ENCODE measurements at regions not wholly inside any gene's neighbourhood (a gene's known extent, or its start where the extent isn't known, plus 50 kb on each side); places are given as distances from the start of the nearest gene placed in this dataset.

DNA sequence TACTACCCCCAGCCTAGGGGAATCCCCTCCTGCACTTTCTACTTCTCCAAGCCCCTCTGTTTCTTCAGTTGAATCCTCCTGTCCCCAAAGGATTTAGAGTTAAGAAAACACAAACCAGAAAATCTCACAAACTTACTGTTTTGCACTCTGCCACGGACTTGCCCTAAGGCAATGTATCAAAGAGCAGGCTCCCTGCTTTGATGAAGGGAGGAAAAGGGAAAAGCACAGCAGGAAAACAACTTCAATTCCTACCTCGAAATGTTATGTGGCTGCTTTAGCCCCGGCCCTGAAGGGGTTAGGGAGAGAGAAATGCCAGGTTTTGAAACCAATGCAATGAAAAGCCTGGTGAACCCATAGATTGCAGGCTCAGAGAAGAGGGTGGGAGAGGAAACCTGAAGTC is 254.7 kb downstream of the MAN2A1 start:
- H3K27me3 ChIP-seq (ENCODE audit: control insufficient read depth, insufficient read depth, low read length) = no peaks in the 10 kb centered on the region
- no peak overlapping the region for H3K27ac ChIP-seq (ENCODE audit: low read length)
- WGBS (ENCODE audit: insufficient coverage, insufficient read length) = no CpG with 5 or more reads among the region's 3 CpGs
- H3K4me1 ChIP-seq (ENCODE audit: control insufficient read depth, insufficient read depth, low read length) = no peaks in the 10 kb centered on the region
- DNase-seq (ENCODE audit: low read depth, low spot score) = no peak
- no peak overlapping the region for H3K4me3 ChIP-seq (ENCODE audit: low read length)
- no peaks in the 10 kb centered on the region for H3K36me3 ChIP-seq (ENCODE audit: control insufficient read depth, insufficient read depth, low read length)
- no peaks in the 10 kb centered on the region for H3K9me3 ChIP-seq (ENCODE audit: control insufficient read depth, insufficient read depth, low read length)

DNA sequence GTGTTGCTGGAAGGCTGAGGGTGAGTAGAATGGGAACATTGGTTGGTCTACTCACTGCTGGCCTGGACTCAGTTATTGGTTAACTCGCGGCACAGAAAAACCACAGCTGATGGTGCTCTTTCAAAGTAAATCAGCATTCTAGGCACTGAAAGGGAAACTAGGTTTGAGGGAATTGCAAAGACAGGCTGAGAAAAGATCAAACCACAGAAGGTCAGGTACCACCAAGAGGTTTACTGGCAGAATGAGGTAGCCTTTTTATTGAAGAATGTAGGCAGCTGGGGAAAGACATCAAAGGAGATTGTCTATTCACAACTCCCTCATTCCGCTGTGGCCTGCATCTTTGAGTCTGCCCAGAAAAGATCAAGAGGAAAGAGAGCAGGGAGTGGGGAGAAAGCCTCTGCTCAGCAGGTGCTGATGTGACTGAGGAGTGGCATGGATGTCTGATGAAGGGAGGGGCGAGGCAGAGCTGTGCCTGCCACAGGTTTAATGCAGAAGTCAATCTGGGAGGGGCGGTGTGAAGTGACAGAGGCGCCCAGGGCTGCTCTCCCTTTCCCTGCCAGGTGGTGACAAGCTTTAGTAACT is 255.5 kb downstream of the MAN2A1 start:
- Histone ChIP-seq H3K9me3 (ENCODE audit: control insufficient read depth, insufficient read depth, low read length) (no peaks in the 10 kb centered on the region), H3K36me3 (ENCODE audit: control insufficient read depth, insufficient read depth, low read length) (no peaks in the 10 kb centered on the region), H3K4me1 (ENCODE audit: control insufficient read depth, insufficient read depth, low read length) (no peaks in the 10 kb centered on the region), H3K27me3 (ENCODE audit: control insufficient read depth, insufficient read depth, low read length) (no peaks in the 10 kb centered on the region), H3K4me3 (ENCODE audit: low read length) (no peak overlapping the region), H3K27ac (ENCODE audit: low read length) (no peak overlapping the region)
- WGBS (ENCODE audit: insufficient coverage, insufficient read length) = no CpG with 5 or more reads among the region's 6 CpGs
- DNase-seq (ENCODE audit: low read depth, low spot score) = no peak

DNA sequence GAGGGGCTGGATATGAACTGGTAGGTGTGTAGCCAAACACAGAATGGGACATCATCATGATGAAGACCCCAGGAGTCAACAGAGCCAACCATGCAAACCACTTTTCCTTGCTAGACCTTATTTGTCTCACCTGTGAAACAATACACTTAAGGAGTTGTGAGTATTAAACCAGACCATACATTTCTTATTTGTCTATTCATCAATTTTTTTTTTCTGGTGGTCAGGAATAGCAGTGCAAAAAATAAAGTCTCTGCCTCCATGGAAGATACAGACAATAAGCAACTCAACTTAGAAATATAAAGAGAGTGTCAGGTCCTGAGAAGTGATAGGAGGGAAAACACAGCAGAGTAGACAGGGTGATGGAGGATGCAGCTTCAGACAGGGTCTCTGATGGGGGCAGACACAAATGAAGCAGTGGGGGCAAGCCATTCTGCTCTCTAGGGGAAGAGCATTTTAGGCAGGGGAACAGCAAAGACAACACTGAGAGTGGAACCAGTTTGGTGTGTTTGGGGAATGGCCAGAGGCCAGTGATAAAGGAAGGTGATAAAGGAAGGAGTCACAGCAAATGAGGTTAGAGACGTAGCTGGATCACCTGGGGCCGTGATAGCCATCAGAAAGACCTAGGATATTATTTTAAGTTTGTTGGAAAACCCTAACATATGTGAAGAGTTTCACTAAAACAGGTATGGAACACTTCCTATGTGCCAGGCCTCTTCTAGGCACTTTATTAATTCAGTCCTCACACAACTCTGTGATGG is 256.2 kb downstream of the MAN2A1 start:
- H3K27me3 ChIP-seq (ENCODE audit: control insufficient read depth, insufficient read depth, low read length) = no peaks in the 10 kb centered on the region
- DNase-seq (ENCODE audit: low read depth, low spot score) = no peak
- H3K9me3 ChIP-seq (ENCODE audit: control insufficient read depth, insufficient read depth, low read length) = no peaks in the 10 kb centered on the region
- no peak overlapping the region for H3K27ac ChIP-seq (ENCODE audit: low read length)
- no peaks in the 10 kb centered on the region for H3K36me3 ChIP-seq (ENCODE audit: control insufficient read depth, insufficient read depth, low read length)
- WGBS (ENCODE audit: insufficient coverage, insufficient read length) = no CpG with 5 or more reads among the region's 2 CpGs
- no peak overlapping the region for H3K4me3 ChIP-seq (ENCODE audit: low read length)
- no peaks in the 10 kb centered on the region for H3K4me1 ChIP-seq (ENCODE audit: control insufficient read depth, insufficient read depth, low read length)

DNA sequence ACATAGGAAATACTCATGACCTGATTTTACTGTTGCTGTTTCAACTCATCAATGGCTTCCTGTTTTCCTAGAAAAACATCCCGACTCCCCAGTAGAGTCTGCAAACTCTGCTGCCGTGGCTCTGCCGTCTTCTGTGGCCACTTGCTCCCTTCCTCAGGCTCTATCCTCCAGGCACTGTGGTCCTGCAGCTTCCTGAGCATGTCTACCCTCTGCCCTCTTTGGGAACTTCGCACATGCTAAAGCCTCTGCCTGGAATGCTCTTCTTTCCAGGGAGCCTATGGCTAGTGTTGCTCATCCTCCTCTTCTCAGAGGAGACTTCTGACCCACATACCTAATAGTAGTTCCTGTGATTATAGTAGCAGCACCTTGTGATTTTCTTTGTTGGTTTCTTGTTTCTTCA is 256.9 kb downstream of the MAN2A1 start:
- H3K4me1 ChIP-seq (ENCODE audit: control insufficient read depth, insufficient read depth, low read length) = no peaks in the 10 kb centered on the region
- no peak overlapping the region for H3K27ac ChIP-seq (ENCODE audit: low read length)
- no peak overlapping the region for H3K4me3 ChIP-seq (ENCODE audit: low read length)
- no peak for DNase-seq (ENCODE audit: low read depth, low spot score)
- H3K9me3 ChIP-seq (ENCODE audit: control insufficient read depth, insufficient read depth, low read length) = no peaks in the 10 kb centered on the region
- WGBS (ENCODE audit: insufficient coverage, insufficient read length) = no CpG with 5 or more reads among the region's 4 CpGs
- no peaks in the 10 kb centered on the region for H3K36me3 ChIP-seq (ENCODE audit: control insufficient read depth, insufficient read depth, low read length)
- no peaks in the 10 kb centered on the region for H3K27me3 ChIP-seq (ENCODE audit: control insufficient read depth, insufficient read depth, low read length)

DNA sequence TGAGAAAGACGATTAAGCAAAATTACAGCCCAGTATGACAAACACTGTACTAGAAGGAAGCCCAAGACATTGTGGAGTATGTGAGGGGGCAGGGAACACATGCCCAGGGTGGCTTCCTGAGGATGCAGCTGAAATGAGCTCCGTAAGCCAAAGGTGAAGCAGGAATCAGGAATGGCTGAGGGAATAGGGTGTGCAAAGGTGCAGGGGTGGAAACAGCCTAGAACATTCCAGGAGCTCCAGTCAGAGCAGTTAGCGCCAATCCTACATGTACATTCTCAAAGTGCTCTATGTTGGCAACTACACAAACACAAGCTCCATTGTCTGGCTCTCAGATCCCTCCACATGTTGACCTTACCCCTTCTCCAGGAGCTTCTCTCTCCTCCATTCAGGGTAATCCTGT is 257.9 kb downstream of the MAN2A1 start:
- H3K36me3 ChIP-seq (ENCODE audit: control insufficient read depth, insufficient read depth, low read length) = no peaks in the 10 kb centered on the region
- no CpG with 5 or more reads among the region's 3 CpGs for WGBS (ENCODE audit: insufficient coverage, insufficient read length)
- no peaks in the 10 kb centered on the region for H3K4me1 ChIP-seq (ENCODE audit: control insufficient read depth, insufficient read depth, low read length)
- no peak overlapping the region for H3K4me3 ChIP-seq (ENCODE audit: low read length)
- H3K27me3 ChIP-seq (ENCODE audit: control insufficient read depth, insufficient read depth, low read length) = no peaks in the 10 kb centered on the region
- no peaks in the 10 kb centered on the region for H3K9me3 ChIP-seq (ENCODE audit: control insufficient read depth, insufficient read depth, low read length)
- no peak overlapping the region for H3K27ac ChIP-seq (ENCODE audit: low read length)
- DNase-seq (ENCODE audit: low read depth, low spot score) = no peak

DNA sequence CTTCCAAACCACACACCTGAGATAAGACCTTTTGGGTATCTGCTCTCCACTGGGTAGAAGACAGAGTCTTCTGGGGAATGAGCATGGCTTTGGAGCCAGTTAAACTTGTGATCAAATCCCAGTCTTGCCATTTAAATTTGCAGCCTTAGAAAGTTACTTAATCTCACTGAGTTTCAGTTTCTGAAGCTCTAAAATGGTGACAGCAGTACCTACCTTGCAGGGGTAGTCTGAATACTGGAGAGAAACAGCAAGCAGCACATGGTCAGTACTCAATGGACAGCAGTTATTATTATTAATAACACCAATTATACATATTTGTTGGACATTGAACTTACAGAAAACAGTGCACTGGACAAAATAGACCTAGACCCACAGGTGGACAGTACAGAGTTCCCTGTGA is 260.9 kb downstream of the MAN2A1 start:
- DNase-seq (ENCODE audit: low read depth, low spot score) = no peak
- Histone ChIP-seq H3K27me3 (ENCODE audit: control insufficient read depth, insufficient read depth, low read length) (no peaks in the 10 kb centered on the region), H3K27ac (ENCODE audit: low read length) (no peak overlapping the region), H3K9me3 (ENCODE audit: control insufficient read depth, insufficient read depth, low read length) (no peaks in the 10 kb centered on the region), H3K36me3 (ENCODE audit: control insufficient read depth, insufficient read depth, low read length) (no peaks in the 10 kb centered on the region), H3K4me3 (ENCODE audit: low read length) (no peak overlapping the region), H3K4me1 (ENCODE audit: control insufficient read depth, insufficient read depth, low read length) (no peaks in the 10 kb centered on the region)

DNA sequence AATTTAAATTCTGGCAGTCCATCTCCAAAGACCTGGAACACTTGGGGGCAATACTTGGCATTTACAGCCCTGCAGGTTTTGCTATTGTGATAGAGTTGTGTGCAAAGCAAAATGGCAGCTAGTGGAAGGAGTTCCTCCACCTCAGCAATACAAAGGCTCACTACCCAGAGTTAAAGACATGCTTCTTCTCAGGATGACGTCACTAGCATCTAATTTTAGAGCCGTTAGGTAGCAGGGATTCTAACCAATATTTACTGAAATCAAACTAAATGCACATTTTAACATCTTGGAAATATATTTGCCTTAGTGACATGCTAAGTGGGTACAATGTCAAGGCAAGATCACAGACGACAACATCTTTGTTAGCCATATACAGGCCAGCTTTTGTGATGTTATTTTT is 261.6 kb downstream of the MAN2A1 start:
- H3K4me1 ChIP-seq (ENCODE audit: control insufficient read depth, insufficient read depth, low read length) = no peaks in the 10 kb centered on the region
- H3K9me3 ChIP-seq (ENCODE audit: control insufficient read depth, insufficient read depth, low read length) = no peaks in the 10 kb centered on the region
- no peak overlapping the region for H3K27ac ChIP-seq (ENCODE audit: low read length)
- DNase-seq (ENCODE audit: low read depth, low spot score) = no peak
- H3K36me3 ChIP-seq (ENCODE audit: control insufficient read depth, insufficient read depth, low read length) = no peaks in the 10 kb centered on the region
- WGBS (ENCODE audit: insufficient coverage, insufficient read length) = no CpG with 5 or more reads among the region's 3 CpGs
- no peak overlapping the region for H3K4me3 ChIP-seq (ENCODE audit: low read length)
- no peaks in the 10 kb centered on the region for H3K27me3 ChIP-seq (ENCODE audit: control insufficient read depth, insufficient read depth, low read length)

DNA sequence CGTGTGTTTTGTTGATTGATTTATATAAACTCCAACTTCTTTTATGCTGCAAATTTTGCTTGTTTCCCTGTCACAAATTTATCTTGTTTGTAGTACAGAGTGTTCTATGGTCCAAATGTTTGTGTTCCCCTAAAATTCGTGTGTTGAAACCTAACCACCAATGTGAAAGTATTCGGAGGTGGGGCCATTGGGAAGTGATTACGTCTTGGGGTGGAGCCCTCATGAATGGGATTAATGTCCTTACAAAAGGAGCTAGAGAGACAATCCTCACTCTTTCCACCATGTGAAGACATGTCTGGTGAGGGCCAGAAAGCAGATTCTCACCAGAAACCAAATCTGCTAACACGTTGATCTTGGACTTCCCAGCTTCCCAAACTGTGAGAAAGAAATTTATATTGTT is 262.0 kb downstream of the MAN2A1 start:
- DNase-seq (ENCODE audit: low read depth, low spot score) = no peak
- no peaks in the 10 kb centered on the region for H3K9me3 ChIP-seq (ENCODE audit: control insufficient read depth, insufficient read depth, low read length)
- no peak overlapping the region for H3K27ac ChIP-seq (ENCODE audit: low read length)
- no peaks in the 10 kb centered on the region for H3K4me1 ChIP-seq (ENCODE audit: control insufficient read depth, insufficient read depth, low read length)
- no CpG with 5 or more reads among the region's 5 CpGs for WGBS (ENCODE audit: insufficient coverage, insufficient read length)
- no peak overlapping the region for H3K4me3 ChIP-seq (ENCODE audit: low read length)
- H3K36me3 ChIP-seq (ENCODE audit: control insufficient read depth, insufficient read depth, low read length) = no peaks in the 10 kb centered on the region
- no peaks in the 10 kb centered on the region for H3K27me3 ChIP-seq (ENCODE audit: control insufficient read depth, insufficient read depth, low read length)

DNA sequence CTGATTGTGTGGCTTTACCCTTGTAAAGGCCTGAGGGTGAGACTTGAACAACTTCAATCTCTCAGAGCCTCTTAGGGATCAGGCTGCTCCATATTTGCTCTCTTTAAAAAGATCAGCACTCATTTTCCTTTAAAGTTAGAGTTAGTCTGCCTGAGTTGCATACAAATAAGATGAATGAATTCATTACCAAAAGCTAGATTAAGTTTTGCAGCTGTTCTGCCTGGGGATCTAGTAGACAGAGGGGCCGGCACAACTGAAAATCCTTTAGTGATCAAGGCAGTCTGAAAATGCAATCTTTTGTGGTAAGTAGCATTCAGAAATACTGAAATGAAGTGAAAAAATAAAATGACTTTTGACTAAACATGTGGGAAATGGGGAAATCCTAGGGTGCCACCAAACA is 264.0 kb downstream of the MAN2A1 start:
- Histone ChIP-seq H3K4me1 (ENCODE audit: control insufficient read depth, insufficient read depth, low read length) (no peaks in the 10 kb centered on the region), H3K9me3 (ENCODE audit: control insufficient read depth, insufficient read depth, low read length) (no peaks in the 10 kb centered on the region), H3K27me3 (ENCODE audit: control insufficient read depth, insufficient read depth, low read length) (no peaks in the 10 kb centered on the region), H3K4me3 (ENCODE audit: low read length) (no peak overlapping the region), H3K36me3 (ENCODE audit: control insufficient read depth, insufficient read depth, low read length) (no peaks in the 10 kb centered on the region), H3K27ac (ENCODE audit: low read length) (no peak overlapping the region)
- no peak for DNase-seq (ENCODE audit: low read depth, low spot score)
- no CpG with 5 or more reads among the region's 1 CpG for WGBS (ENCODE audit: insufficient coverage, insufficient read length)

DNA sequence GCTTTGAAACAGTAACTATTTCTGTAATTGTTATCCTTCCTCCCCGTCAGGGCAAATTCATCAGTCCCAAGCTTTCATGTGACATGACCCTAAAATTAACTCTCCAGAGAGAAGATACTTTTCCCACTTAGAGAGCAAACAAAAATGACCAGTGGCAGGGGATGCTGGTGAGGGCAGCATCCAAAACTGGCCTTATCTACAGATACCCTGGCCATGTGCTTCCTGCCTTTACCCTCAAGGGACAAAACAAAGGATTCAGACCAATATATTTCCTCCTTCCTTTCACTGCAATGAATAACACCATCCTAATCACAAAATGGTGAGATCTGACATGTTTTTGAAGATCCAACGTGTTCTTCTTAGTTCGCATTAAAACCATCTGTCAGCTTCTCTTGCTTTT is 267.2 kb downstream of the MAN2A1 start:
- no peak for DNase-seq (ENCODE audit: low read depth, low spot score)
- no peaks in the 10 kb centered on the region for H3K27me3 ChIP-seq (ENCODE audit: control insufficient read depth, insufficient read depth, low read length)
- no peaks in the 10 kb centered on the region for H3K4me1 ChIP-seq (ENCODE audit: control insufficient read depth, insufficient read depth, low read length)
- no CpG with 5 or more reads among the region's 3 CpGs for WGBS (ENCODE audit: insufficient coverage, insufficient read length)
- H3K27ac ChIP-seq (ENCODE audit: low read length) = no peak overlapping the region
- H3K9me3 ChIP-seq (ENCODE audit: control insufficient read depth, insufficient read depth, low read length) = no peaks in the 10 kb centered on the region
- no peak overlapping the region for H3K4me3 ChIP-seq (ENCODE audit: low read length)
- H3K36me3 ChIP-seq (ENCODE audit: control insufficient read depth, insufficient read depth, low read length) = no peaks in the 10 kb centered on the region

DNA sequence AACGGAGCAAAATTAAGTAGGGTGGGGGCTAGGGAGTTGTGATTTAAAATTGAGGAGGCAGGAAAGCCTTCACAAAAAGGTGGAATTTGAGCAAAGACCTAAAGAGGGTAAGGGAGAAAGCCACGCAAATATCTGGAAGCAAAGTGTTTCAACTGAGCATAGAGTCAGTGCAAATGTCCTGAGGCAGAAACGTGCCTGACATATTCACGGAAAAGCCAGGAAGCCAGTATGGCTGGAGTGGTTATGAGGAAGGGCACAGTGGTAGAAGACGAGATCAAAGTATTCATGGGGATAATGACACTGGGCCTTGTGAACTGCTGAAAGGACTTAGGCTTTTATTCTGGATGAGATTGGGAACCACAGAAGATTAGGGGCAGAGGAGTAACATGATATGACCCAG is 268.4 kb downstream of the MAN2A1 start:
- no CpG with 5 or more reads among the region's 5 CpGs for WGBS (ENCODE audit: insufficient coverage, insufficient read length)
- Histone ChIP-seq H3K9me3 (ENCODE audit: control insufficient read depth, insufficient read depth, low read length) (no peaks in the 10 kb centered on the region), H3K4me3 (ENCODE audit: low read length) (no peak overlapping the region), H3K4me1 (ENCODE audit: control insufficient read depth, insufficient read depth, low read length) (no peaks in the 10 kb centered on the region), H3K27ac (ENCODE audit: low read length) (no peak overlapping the region), H3K27me3 (ENCODE audit: control insufficient read depth, insufficient read depth, low read length) (no peaks in the 10 kb centered on the region), H3K36me3 (ENCODE audit: control insufficient read depth, insufficient read depth, low read length) (no peaks in the 10 kb centered on the region)
- DNase-seq (ENCODE audit: low read depth, low spot score) = no peak
